ENCODE measurements at regions not wholly inside any gene's neighbourhood (a gene's known extent, or its start where the extent isn't known, plus 50 kb on each side); places are given as distances from the start of the nearest gene placed in this dataset.
"Not testable (repeated sequence)": the region's sequence is repeated elsewhere in the genome, so short reads cannot be mapped to it uniquely, and the experiment has no call there.

- not testable (repeated sequence) for DNase-seq
Measured at GRCh38 chr7:66459783-66460413, 168.8 kb upstream of the KCTD7 start.

- DNase-seq, result no peak
Measured at GRCh38 chr7:66460921-66461361, 167.7 kb upstream of the KCTD7 start.

GRCh38 chr7:66461397-66461796 is 167.3 kb upstream of the KCTD7 start:
- DNase-seq, result not testable (repeated sequence)

- not testable (repeated sequence) for DNase-seq
Measured at GRCh38 chr7:66462831-66463230, 165.8 kb upstream of the KCTD7 start.

GRCh38 chr7:66464059-66464458 is 164.6 kb upstream of the KCTD7 start:
- no peak for DNase-seq

GRCh38 chr7:66466081-66466600 is 162.5 kb upstream of the KCTD7 start:
- DNase-seq, result no peak

- DNase-seq, result no peak
Measured at GRCh38 chr7:66467887-66468286, 160.8 kb upstream of the KCTD7 start.

GRCh38 chr7:66473064-66473463 is 155.6 kb upstream of the KCTD7 start:
- not testable (repeated sequence) for DNase-seq

GRCh38 chr7:66474441-66474840 is 154.2 kb upstream of the KCTD7 start:
- DNase-seq, result no peak

- DNase-seq, result not testable (repeated sequence)
Measured at GRCh38 chr7:66476056-66476455, 152.6 kb upstream of the KCTD7 start.

- DNase-seq, result not testable (repeated sequence)
Measured at GRCh38 chr7:66477822-66478397, 150.8 kb upstream of the KCTD7 start.

GRCh38 chr7:66481229-66481628 is 147.5 kb upstream of the KCTD7 start:
- not testable (repeated sequence) for DNase-seq

GRCh38 chr7:66489065-66489464 is 139.6 kb upstream of the KCTD7 start:
- DNase-seq, result not testable (repeated sequence)

- not testable (repeated sequence) for DNase-seq
Measured at GRCh38 chr7:66489741-66490140, 138.9 kb upstream of the KCTD7 start.

- DNase-seq, result not testable (repeated sequence)
Measured at GRCh38 chr7:66490979-66491378, 137.7 kb upstream of the KCTD7 start.

GRCh38 chr7:66492405-66492804 is 136.3 kb upstream of the KCTD7 start:
- not testable (repeated sequence) for DNase-seq

- DNase-seq, result peak; percentile 96
Measured at GRCh38 chr7:66493235-66494205, 135.2 kb upstream of the KCTD7 start.

GRCh38 chr7:66497346-66497745 is 131.3 kb upstream of the KCTD7 start:
- DNase-seq, result no peak

- no peak for DNase-seq
Measured at GRCh38 chr7:66500087-66500486, 128.6 kb upstream of the KCTD7 start.

GRCh38 chr7:66502230-66503035 is 126.2 kb upstream of the KCTD7 start:
- DNase-seq, result no peak

- DNase-seq, result no peak
Measured at GRCh38 chr7:66503036-66503370, 125.7 kb upstream of the KCTD7 start.

GRCh38 chr7:66503551-66504031 is 125.1 kb upstream of the KCTD7 start:
- DNase-seq, result no peak
